Uterus (tissue), 3 donors: ENCODE measurements at regions not wholly inside any gene's neighbourhood (a gene's known extent, or its start where the extent isn't known, plus 50 kb on each side); places are given as distances from the start of the nearest gene placed in this dataset.
A peak's percentile ranks its signal among the peaks of the same experiment; 100 is the strongest.

Experiments
- DNase-seq, 2 donors: peaks; one replicate each; pipeline ENCODE4 v3.0.0-alpha.2; 2019 to 2020
- H3K27ac ChIP-seq, 2 donors: fragments of 200-600 bp; sonication (generic); 1 replicate in 1 of 2; 2 replicates in 1 of 2; pipeline ENCODE4 v1.5.1; 2016 to 2018
- H3K27me3 ChIP-seq, 2 donors: fragments of 200-600 bp; sonication (generic); one replicate each; pipeline ENCODE4 v1.5.1; 2018 to 2019; ENCODE audit warnings: control low read depth in 1 of 2
- H3K36me3 ChIP-seq, 2 donors: fragments of 200-600 bp; sonication (generic); one replicate each; pipeline ENCODE4 v1.5.1; 2019; ENCODE audit warnings: control low read depth in 1 of 2
- H3K4me1 ChIP-seq, 2 donors: fragments of 200-600 bp; sonication (generic); one replicate each; pipeline ENCODE4 v1.5.1; 2018 to 2019; ENCODE audit warnings: control low read depth in 1 of 2
- H3K4me3 ChIP-seq, 2 donors: fragments of 200-600 bp; sonication (generic); 1 replicate in 1 of 2; 2 replicates in 1 of 2; pipeline ENCODE4 v1.5.1; 2018 to 2019; ENCODE audit warnings: mild to moderate bottlenecking in 1 of 2
- H3K9me3 ChIP-seq, 2 donors: fragments of 200-600 bp; sonication (generic); one replicate each; pipeline ENCODE4 v1.5.1; 2019; ENCODE audit warnings: control low read depth in 1 of 2
- CTCF ChIP-seq, 4 experiments: fragments of 200-600 bp in 2 of 4; fragments of 450-650 bp in 2 of 4; sonication (generic) in 2 of 4; IDR thresholded peaks; one replicate each; pipeline ENCODE4 v1.5.1; 2016 to 2019; ENCODE audit warnings: antibody characterized with exemption in 4 of 4, mild to moderate bottlenecking in 2 of 4, moderate library complexity in 1 of 4
- POLR2A ChIP-seq, 2 donors: fragments of 450-650 bp; IDR thresholded peaks; one replicate each; pipeline ENCODE4 v1.6.1; 2016; ENCODE audit warnings: antibody characterized with exemption in 2 of 2, mild to moderate bottlenecking in 1 of 2, moderate library complexity in 1 of 2
- intact Hi-C: fragments of 100-400 bp; cut with DNase I; formaldehyde crosslinking; loops from one replicate; pipeline ENCODE4 v1.15.1; 2023; ENCODE audit warnings: low total_unique reads
- donor health status: DM: yes; HTN: yes; CAD: no.

- no peaks in the 10 kb centered on the region for H3K9me3 ChIP-seq
- peak; percentile 63 to 74 for DNase-seq
- H3K4me1 ChIP-seq = peaks cover 0 to 4% of the 10 kb centered on the region in 2 donors
- TF ChIP-seq POLR2A (IDR thresholded peaks at IDR 0.05) (no peak), CTCF (IDR thresholded peaks at IDR 0.05) (no peak)
- no peaks in the 10 kb centered on the region for H3K36me3 ChIP-seq
- H3K4me3 ChIP-seq = no peak overlapping the region
- intact Hi-C loops = no loop called here
- peak overlapping the region; percentile 72 to 79 for H3K27ac ChIP-seq
- H3K27me3 ChIP-seq = no peaks in the 10 kb centered on the region
Measured at GRCh38 chr3:177781686-177782161, 584.4 kb upstream of the TBL1XR1 start.

- peaks cover 0 to 4% of the 10 kb centered on the region in 2 donors for H3K4me1 ChIP-seq
- TF ChIP-seq CTCF (IDR thresholded peaks at IDR 0.05) = no peak
- H3K9me3 ChIP-seq = no peaks in the 10 kb centered on the region
- H3K27ac ChIP-seq = no peak overlapping the region
- H3K27me3 ChIP-seq = no peaks in the 10 kb centered on the region
- no peak for DNase-seq
- H3K4me3 ChIP-seq = no peak overlapping the region
- intact Hi-C loops = no loop called here
- H3K36me3 ChIP-seq = no peaks in the 10 kb centered on the region
Measured at GRCh38 chr3:177783338-177783737, 586.1 kb upstream of the TBL1XR1 start.

- DNase-seq = no peak
- Histone ChIP-seq H3K9me3 (no peaks in the 10 kb centered on the region), H3K36me3 (no peaks in the 10 kb centered on the region), H3K4me3 (no peak overlapping the region), H3K4me1 (peaks cover 0 to 4% of the 10 kb centered on the region in 2 donors), H3K27ac (no peak overlapping the region), H3K27me3 (no peaks in the 10 kb centered on the region)
- intact Hi-C loops = no loop called here
- TF ChIP-seq POLR2A (IDR thresholded peaks at IDR 0.05) = no peak
- no peak for TF ChIP-seq CTCF (IDR thresholded peaks at IDR 0.05)
Measured at GRCh38 chr3:177783767-177784166, 586.5 kb upstream of the TBL1XR1 start.

- no peaks in the 10 kb centered on the region for H3K9me3 ChIP-seq
Measured at GRCh38 chr3:177787279-177788041, 590.2 kb upstream of the TBL1XR1 start.

More at GRCh38 chr3:177787279-177788041, 590.2 kb upstream of the TBL1XR1 start:
- H3K27me3 ChIP-seq = no peaks in the 10 kb centered on the region
- H3K36me3 ChIP-seq = no peaks in the 10 kb centered on the region
- no peak overlapping the region for H3K27ac ChIP-seq
- intact Hi-C loops = no loop called here
- no peak for DNase-seq
- no peaks in the 10 kb centered on the region for H3K4me1 ChIP-seq
- TF ChIP-seq CTCF (IDR thresholded peaks at IDR 0.05) (no peak), POLR2A (IDR thresholded peaks at IDR 0.05) (no peak)
- H3K4me3 ChIP-seq = no peak overlapping the region
